GM21360 (cell line): ENCODE measurements at regions not wholly inside any gene's neighbourhood (a gene's known extent, or its start where the extent isn't known, plus 50 kb on each side); places are given as distances from the start of the nearest gene placed in this dataset.

Experiments
- ATAC-seq: cut with Tn5 transposase; IDR thresholded peaks from one replicate; pipeline ENCODE4 v1.9.1; 2021; ENCODE audit warnings: mild to moderate bottlenecking, moderate library complexity; ENCODE audit not compliant: unreplicated experiment

DNA sequence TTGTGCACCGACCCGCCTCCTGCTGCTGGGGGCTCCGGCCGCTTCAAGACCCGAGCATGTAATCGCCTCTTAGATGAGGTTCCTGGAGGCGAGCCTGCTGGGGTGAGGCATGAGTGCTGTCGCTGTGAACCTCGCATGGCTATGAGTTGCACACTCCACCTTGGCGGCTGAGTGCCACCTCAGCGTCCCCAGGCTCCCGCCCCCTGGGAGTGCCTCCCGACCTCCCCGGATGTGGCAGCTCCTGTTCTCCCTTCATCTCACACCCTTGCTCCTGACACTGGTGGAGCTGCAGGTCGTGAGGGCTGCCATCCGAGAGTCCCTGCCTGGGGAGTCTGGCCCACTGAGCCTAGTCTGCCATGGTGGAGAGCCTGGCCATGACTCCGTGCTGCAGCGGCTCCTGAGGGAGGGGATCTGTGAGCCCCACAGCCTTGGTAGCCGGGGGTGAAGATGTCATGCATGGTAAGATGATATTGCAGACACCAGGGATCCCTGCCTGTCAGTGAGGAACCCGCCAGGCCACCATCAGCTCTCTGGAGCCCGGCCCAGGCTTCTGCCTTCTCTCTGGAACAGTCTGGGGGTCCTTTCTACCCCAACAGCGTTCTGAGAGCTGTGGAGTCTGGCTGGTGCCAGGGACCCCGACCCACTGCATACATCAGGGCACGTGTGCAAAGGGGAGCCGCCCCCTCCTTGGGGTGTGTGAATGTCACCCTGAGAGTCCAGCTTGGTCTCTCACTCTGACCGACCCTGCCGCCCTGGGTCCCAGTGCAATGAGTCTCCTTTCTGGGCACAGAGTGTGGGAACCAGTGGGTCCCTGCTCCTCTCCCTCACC is 61.6 kb upstream of the HS6ST1 start:
- ATAC-seq: no peak

DNA sequence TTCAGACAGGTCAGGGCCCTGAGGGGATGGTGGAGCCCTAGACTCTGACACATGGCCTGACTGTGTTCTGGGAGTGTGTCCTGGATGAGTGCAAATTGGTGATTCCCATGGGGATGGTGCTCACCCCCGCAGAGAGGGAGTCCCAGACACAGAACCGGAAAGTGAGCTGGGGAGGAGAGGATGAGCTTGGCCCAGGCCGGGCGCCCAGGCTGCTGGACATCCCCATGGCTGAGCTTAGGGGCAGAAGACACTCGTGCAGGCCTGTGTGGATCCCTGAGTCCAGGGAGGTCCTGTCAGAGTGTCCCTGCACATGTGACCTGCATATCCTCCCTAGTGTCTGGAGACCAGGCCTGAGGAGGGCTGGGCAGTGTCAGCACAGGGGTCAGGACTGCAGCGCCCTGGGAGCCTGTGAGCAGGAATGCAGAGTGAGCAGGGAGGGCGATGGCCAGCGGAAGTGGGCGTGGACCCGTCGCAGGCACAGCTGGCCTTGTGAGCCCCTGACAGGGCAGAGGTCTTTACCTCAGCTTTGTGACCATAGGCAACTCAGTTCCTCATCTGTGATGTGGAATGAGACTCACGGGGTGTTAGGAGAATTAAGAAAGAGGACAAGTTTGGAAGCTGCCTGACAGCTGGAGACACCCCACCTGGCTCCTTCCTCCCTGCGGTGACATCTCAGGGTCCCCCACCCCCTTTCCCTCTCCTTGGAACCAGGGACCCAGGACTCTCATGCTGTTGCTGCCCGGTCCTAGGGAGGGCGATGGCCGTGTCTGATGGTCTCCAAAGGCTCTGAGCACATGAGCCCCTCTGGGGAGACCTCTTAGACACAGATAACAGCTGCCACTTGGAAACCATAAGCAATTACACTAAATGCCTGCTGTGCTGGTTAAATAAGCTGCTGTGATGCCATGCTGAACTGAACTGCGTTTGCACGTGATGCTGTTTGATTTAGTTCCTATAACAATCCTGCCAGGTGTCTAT is 62.6 kb upstream of the HS6ST1 start:
- ATAC-seq: no peak

DNA sequence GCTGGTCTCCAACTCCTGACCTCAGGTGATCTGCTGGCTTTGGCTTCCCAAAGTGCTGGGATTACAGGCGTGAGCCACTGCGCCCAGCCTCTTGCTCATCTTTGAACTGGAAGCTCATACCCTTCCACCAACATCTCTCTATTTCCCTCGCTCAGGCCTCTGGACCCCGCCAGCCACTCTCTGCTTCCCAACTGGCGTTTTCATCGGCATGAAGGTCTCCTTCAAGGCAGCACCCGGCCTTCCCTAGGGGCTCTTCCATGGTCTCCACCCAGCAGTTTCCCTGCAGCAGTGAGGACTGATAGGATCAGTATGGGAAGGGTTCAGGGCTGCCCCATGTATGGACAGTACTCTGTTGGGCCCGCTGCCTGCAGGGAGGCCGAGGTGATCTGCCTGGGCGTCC is 65.8 kb upstream of the HS6ST1 start:
- ATAC-seq: no peak

DNA sequence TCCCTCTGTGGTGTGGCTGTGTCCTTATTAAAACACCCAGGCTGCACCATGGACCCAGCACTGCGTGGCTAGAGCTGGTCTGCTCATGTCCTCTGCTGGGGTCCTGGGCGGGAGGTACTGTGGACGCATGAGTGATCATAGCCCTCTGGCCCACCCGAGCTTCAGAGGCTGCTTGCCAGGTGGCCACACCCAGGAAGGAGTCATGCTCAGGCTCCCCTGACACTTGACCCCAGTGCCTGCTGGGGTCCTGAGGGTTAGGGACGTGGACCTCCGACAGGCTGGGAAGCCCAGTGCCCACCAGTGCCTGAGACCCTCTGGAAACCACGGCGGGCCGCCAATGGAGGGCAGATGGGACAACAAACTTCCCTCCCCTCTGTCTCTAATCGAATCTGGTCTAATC is 66.3 kb upstream of the HS6ST1 start:
- ATAC-seq: no peak

DNA sequence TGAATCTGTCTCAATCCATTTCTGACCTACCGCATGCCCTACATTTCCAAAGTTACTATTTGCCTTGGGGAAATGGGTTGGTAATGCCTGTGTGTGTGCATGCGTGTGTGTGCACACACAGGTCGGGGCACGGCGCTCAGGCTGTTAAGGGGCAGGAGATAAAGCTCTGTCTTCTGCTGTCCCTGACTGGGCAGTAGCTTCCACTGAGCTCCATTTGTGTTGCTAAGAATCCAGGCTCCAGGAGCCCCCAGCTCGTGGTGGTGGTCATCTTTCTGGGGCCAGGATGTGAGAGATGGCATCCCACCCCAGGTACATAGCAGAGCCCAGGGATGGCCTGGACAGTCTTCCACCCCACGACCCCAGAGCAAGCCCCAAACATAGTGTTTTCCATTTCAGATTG is 66.7 kb upstream of the HS6ST1 start:
- no peak for ATAC-seq

DNA sequence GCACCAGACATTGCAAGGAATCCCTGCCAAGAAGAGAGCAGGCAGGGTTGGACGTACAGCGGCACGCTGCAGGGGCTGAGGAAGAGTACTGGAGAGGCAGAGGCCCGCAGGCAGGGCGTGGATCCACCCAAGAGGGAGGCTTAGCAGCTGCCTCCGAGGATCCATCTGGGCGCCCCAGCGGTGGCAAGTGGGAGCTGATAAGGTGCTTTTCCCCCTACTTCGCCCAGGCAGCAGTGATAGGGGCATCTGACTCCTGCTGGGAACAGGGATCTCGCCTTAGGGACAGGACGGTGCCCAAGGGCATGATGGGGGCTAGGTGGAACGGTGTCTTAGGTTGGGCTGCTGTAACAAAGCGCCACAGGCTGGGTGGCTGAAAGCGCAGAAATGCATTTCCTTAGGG is 67.4 kb upstream of the HS6ST1 start:
- ATAC-seq: no peak

DNA sequence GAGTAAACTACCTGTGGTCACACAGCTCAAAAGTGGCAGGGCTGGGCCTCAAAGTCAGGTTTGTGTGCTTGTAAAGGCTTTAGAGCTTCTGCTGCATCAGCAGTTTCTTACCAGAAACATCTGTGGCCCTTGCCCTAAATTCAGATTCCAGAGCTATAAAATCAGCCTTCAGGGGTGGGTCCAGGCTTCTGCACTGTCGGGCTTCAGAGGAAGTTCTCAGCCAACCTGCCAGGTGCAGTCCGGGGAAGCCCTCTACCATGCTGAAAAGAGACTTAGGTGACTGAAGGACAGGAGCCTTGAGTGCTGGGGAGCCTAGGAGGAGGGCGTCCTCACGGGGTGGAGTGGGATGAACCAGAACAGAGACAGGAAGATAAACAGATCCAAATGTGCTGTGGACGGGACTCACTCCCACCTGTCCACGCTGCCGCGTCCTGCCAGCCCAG is 69.9 kb upstream of the HS6ST1 start:
- no peak for ATAC-seq

DNA sequence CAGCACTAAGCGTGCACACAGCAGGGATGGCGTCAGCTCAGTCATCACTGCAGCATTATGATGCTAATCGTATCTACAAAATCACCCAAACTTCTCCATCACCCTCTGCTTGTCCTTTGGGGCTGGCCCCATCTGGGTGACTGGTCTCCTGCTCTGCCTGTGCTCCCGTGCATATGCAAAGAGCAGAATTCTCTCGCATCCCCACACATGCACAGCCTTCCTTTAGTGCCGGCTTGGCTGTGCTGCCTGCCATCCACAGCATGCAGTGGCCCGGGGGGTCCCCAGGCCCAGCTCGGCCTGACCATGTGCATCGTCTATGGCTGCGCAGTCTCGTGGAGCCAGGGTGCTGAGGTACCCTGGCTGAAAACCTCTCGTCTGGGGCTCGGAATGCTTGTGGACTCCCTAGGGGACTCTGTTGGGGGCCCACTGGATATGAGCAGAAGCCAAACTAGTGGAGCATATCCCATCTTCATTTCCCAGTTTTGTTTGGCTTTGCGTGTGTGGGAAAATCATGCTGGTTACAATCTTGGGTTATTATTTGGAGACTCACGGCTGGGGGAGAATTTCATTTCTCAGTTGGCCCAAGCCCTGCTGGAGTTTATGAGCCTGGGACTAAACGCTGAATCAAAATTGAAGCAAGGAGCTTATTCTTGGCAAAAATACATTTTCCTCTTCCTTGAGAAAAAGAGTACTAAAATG is 70.9 kb upstream of the HS6ST1 start:
- ATAC-seq: no peak

DNA sequence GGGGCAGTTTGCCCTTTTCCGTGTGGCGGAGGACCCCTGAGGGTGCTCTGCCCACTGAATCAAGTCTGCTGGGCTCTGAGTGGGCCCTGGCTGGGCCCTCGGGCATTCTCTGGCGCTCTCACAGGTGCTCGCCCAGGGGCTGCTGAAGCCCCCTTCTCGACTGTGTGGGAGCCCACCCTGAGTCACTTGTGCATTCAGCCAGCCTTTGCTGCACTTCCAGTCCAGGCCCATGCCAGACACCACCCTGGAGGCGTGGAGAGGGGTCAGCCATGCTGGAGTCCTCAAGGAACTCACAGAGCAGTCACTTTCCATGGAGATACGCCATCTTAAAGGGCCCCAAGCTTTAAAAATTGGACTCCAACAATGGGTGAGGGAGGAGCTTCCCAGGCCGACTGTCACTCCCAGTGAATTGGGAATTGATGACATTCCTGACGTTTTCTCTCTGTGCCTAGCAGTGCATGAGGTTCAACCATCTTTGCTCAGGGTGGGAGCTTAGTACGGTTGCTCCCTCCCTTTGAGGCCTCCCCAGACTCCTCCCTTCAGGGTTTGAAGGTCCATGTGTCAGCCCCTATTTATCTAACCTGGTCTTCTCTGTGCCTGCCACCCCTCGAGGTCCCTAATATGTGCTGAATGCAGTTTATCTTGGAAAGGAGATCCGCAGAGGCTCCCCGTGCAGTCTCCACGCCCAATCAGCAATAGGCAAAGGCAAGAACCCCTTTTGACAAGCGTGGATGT is 71.8 kb upstream of the HS6ST1 start:
- no peak for ATAC-seq

DNA sequence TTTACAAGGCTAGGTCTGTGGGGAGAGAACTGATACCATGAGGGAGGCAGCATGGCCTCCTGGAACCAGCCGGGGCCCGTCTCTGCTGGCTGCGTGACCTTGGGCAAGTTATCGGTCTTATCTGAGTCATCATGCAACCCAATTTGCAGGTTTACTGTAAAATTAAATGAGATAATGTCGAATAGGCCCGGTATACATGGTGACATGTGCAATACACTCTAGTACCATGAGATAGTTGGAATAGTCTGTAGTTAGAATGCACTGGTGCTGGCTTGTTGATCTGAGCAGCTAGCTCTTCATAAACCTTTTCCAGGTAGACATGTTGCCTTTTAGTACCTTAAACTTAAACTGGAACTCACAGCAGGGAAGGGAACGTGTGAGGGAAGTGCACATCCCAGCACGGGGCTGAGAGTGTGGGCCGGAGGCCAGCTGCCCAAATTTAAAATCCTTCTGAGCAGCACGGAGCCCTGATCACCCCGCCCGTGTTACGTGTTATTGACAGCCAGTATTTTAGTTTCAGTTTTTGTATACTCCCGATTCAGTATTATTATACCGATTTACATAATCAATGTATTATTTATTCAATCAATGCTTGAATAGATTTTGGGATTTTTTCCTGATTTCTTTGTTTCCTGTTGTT is 72.4 kb upstream of the HS6ST1 start:
- ATAC-seq: no peak

DNA sequence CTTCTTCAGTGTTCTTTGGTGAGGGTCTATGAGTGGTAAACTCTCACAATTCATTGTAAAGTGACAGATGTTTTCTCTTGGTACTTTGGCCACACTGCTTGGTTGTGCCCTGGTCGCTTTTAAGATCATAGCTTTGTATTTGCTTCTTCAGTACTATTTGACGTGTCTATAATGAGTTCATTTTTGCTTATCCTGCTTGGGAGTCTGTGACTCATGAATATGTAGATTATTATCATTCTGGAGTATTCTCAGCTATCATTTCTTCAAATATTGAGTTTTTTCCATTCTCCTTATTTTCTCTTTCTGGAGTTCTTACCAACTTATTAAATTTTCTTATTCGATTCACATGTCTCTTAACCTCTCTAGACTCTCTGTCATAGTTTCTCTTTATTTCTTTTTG is 73.0 kb upstream of the HS6ST1 start:
- no peak for ATAC-seq

DNA sequence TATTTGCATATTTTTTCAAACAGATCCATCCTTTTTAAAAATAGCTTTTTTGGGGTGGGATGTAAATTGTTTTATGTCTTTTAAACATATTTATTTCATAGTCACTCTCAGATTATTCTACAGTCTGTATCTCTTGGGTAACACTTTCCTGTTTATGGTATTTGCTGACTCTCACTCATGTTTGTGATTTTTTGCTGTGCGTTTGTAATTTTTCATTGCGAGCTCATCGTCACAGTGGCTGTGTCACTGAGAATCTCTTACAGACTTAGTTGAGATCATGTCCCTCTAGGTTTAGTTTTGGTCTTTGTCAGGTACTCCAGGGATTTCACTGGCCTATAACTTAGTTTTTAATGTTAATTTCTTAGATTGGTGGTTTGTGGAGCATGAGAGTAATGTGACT is 73.5 kb upstream of the HS6ST1 start:
- no peak for ATAC-seq

DNA sequence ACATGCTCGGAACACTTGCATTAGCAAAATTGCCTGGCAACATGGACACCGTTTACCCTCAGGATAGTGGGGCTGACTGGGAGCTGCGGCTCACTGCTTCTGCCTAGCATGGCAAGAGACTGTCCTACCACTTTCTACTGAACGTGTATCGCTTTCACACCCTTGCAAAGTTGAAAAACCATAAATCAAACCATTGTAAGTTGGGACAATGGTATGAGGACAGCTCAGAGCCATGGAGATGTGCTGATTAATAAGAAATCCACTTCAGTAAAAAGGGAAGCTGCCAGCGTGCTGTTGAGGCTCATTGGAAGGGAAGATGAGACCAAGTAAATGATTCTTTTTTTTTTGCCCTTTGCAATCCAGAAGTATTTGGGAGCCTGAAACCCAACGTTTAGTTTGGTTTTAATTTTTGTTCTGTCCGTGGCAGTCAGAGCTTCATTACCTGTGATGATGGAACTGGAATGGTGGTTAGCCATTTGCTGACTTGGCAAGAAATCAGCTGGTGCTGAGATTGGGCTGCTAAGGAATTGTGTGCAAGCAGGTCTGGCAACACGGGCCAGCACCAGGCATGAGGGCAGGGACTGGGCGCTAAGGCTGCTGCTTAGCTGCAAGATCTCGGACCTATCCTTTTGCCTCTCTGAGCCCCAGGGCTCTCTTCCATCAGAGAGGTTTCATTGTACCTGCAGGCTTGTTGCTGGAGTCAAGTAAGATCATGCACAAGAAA is 75.5 kb upstream of the HS6ST1 start:
- ATAC-seq: no peak

DNA sequence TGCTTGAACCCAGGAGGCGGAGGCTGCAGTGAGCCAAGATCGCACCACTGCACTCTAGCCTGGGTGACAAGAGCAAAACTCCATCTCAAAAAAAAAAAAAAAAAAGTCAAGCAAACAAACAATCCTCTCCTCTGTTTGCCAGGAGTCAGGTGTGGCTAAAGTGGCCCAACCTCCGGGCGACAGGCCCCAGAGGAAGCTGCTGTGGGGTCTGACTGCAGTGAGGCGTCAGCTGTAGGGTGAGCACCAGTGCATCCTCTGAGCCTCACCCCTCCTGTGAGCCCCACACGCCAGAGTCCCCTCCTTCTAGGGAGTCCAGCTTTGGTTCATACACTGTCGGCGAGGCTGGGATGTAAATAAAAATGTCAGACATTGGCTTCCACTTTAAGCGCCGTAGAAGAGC is 76.5 kb upstream of the HS6ST1 start:
- no peak for ATAC-seq

DNA sequence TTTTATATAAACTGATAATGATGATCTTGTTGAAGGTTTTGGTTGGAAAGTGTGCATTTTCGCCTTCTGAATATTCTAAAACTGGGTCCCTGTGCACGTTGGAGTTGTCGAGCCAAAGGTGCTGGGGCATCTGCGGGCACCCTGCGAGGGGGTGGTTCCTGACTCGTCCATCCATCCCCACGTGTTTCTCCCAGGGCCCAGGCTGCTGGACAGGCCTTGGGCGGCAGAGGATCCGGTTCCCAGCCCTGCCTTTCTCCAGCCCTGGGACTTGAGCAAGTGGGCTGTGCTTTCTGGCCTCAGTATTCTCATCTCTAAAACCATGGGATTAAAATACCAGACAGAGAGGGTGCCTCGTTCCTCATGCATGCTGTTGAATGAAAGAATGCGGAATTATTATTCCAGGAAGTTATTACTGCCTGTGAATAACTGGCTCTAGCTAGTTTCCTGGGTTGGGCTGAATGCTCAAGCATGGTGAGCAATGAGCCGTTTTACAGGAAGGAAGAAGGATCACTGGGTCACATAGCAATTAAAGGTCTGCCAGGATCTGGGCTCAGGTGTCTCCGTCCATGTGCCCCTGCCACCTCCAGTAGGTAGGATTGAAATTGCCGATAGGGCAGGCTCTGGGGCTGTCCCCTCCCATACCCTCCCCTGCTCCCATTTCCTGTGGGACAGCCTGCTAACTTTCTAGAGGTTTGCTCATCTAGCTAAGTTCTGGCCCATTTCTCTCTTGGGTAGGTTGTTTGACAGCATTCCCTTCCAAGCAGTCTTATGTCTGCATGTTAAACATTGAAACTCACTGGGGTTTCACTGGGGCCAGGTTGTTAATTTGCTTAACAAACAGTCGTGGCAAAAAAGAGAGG is 77.2 kb upstream of the HS6ST1 start:
- ATAC-seq: no peak

DNA sequence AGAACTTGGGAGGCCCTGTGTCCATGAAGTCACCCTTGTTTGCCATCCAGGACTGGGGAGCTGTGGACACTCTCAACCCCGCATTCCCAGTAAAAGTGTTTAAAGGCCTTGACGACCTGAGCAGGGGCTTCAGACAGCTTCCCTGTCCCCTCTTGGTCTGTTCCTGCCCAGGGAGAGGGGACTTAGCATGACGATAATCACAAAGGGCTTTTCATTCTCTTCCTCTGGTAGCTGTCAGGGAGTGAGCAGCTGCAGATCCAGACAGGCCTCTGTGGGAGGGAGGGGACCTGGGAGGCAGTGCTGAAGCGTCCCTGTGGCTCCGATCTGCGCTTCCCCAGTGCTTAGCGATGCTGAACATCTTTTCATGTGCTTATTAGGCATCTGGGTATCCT is 77.8 kb upstream of the HS6ST1 start:
- no peak for ATAC-seq

DNA sequence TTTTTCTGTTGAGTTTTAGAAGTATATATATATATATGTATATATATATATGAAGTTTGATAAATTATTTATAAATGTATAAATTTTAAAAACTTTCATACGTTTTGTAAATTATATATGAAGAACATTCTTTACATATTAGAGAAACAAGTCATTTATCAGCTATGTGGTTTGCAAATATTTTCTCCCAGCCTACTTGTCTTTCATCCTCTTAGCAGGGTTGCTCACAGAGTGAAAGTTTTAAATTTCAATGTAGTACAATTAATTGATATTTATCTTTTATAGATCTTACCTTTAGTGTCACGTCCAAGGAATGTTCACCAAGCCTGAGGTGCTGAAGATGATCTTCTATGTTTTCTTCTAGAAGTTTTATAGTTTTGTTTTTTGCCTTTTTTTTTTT is 78.3 kb upstream of the HS6ST1 start:
- no peak for ATAC-seq

DNA sequence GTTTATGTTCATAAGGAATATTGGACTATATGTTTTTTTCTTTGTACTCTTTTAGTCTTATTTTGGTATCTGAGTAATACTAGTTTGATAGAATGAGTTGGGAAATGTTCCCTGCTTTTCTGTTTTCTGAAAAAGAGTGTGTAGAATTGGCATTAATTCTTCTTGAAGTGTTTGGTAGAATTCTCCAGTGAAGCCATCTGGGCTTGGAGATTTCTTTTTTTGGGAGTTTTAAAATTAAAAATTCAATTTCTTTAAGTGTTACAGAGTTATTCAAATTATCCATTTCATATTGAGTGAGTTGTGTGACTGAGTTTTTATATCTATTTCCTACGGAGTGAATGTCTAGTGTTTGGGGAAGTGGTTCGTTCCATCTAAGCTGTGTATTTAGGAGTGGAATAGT is 80.6 kb upstream of the HS6ST1 start:
- ATAC-seq: no peak
